Suppressor macrophage treated with lipopolysaccharide for 1 hour (primary cell): ENCODE measurements at regions not wholly inside any gene's neighbourhood (a gene's known extent, or its start where the extent isn't known, plus 50 kb on each side); places are given as distances from the start of the nearest gene placed in this dataset.

Source experiments
- DNase-seq, 3 donors: peaks; one replicate each; pipeline ENCODE4 v3.0.0-alpha.2; 2020 to 2022

DNA sequence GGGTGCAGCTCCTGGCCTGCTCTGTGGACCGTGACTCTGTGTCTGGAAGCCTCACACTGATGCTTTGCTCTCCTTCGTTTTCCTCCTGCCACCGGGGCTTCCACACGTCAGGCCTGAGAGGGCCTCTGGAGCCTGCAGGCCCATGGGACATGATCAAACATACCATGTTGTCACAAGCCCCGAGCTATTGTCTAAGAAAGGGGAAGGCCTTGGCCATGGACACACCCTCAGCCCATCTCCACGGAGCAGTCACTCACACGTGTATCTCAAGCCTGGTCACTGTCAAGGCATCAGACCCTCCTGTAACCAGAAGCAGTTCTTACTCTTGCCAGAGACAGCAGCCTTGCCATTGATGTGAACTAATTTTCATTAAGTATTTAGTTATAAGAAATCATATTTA is 814.1 kb upstream of the SALL3 start:
- no peak for DNase-seq

GRCh38 chr18:78168526-78168925 is 811.1 kb upstream of the SALL3 start:
- DNase-seq: no peak

GRCh38 chr18:78169174-78169864 is 810.3 kb upstream of the SALL3 start:
- DNase-seq: no peak

DNA sequence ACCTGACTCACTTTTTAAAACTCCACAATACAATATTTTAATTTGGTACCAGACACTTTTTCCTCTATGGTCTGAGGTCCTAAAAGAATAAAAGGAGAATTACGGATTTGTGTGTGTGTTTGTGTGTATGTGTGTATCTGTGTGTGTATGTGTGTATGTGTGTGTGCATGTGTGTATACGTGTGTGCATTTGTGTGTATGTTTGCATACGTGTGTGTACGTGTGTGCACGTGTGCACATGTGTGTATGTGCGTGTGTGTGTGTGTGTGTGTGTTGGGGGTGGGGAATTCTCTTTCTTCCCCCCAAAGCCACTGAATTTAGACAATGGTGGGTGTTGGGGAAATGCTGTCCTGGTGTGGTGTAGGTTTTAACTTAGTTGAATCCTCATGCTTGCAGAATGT is 807.7 kb upstream of the SALL3 start:
- DNase-seq: no peak

DNA sequence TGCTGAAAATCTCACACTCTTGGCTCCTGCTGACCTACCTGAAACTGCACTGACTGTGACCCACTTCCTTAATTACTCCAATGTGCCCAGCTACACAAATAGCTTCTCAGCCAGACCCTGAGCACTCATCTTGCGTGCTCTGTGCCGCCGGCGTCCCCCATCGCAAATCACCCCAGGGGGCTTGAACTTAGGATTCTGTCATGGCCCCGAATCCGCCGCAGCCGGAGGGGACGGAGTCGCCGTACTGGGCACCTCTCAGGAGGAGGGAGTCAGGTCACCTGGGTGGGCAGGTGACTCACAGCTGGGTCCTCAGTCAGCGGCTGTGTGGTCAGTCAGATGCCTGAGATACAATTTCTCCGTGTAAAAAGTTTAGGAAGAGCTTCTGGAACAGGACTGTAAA is 804.9 kb upstream of the SALL3 start:
- DNase-seq: no peak

- DNase-seq: no peak
Observed at GRCh38 chr18:78178812-78179211, 800.8 kb upstream of the SALL3 start.

DNA sequence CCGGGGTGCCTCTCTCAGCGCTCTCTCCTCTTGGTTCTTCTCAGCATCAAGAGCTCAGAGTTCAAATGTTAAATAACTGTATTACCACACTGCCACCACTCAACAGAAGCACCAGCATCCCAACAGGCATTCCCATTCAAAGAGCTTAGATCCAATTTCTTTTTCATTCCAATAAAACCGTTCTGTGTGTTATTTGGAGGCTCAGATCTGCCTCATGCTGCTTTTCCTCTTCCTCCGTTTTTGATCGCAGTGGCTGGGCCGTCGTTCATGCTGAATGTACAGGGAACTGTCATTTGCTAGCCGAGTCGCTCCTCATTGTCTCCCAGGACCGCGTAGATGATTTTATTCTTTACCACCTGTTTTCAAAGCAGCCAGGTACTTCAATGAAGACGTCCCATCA is 798.9 kb upstream of the SALL3 start:
- DNase-seq: no peak

DNA sequence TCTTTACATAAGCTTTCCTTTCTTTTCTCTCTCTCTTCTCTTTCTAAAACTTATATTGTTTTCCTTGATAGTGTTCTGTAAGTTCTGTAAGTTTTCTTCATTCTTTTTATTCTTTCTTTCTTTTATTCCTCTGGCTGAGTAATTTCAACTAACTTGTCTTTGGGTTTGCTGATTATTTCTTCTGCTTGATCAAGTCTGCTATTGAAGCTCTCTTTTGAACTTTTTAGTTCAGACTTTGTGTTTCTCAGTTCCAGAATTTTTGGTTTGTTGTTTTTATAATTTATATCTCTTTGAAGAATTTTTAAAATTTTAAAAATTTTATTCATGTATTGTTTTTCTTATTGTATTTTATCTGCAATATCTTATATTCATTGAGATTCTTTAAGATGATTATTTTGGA is 795.8 kb upstream of the SALL3 start:
- no peak for DNase-seq

DNA sequence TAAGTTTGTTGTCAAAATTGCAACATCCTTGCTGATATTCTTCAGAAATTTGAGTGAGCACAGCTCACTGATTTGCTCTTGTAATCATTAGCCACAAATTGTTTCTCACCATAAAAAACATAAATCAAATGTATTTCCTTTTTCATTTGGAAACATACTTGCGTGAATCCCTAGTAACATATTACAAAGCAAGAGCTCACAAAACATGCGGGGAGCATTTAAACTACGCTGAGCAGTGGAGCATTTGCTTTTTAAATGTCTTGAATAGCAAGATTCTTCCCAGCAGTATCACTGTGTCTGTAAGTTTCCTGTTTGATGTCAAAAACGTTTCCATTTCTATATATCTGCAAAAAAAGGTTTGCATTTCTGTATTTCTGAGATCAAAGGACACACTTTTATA is 788.3 kb upstream of the SALL3 start:
- DNase-seq: no peak

DNA sequence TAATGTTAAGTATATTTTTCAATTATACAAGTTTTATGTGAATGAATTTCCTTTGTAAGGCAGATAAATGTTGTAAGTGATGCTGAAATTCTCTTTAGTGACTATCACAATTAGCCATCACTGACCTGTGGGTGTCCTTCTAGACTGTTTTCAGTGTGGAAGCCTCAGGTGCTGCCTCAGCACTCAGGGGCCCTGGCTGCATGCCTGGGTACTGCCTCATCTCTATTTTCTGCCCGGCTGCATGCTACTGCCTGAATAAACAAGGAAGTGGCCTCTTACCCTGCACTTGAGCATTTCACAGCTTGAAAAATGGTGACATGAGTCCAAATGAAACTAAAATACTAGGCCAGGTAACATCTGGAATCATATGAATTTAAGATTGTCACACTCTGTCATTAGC is 787.6 kb upstream of the SALL3 start:
- no peak for DNase-seq

GRCh38 chr18:78196280-78196679 is 783.3 kb upstream of the SALL3 start:
- DNase-seq: no peak

- DNase-seq: no peak
Observed at GRCh38 chr18:78199002-78199401, 780.6 kb upstream of the SALL3 start.

GRCh38 chr18:78199611-78200010 is 780.0 kb upstream of the SALL3 start:
- no peak for DNase-seq

GRCh38 chr18:78207942-78208341 is 771.7 kb upstream of the SALL3 start:
- DNase-seq: no peak

GRCh38 chr18:78208461-78208860 is 771.2 kb upstream of the SALL3 start:
- no peak for DNase-seq

GRCh38 chr18:78213361-78213994 is 766.1 kb upstream of the SALL3 start:
- no peak for DNase-seq

GRCh38 chr18:78221496-78221895 is 758.1 kb upstream of the SALL3 start:
- DNase-seq: no peak

DNA sequence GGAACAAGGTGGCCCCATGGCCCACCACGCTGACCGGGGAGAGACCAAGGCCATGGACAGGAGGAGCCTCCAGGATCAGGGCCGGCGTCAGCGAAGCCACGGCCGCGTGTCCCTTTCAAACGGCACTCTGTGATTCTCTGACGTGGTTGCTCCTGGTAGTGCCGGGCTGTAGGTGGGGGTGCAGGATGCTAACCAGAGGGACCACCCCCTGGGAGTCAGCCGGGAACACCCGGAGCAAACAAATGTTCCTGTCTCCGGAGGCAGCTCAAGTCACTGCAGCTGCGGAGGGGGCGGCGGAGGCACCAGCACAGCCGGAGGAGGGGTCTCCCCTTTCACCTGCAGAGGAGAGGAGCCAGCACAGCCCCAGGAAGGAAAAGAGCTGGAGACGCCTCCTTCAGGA is 750.6 kb upstream of the SALL3 start:
- DNase-seq: no peak

- no peak for DNase-seq
Observed at GRCh38 chr18:78230911-78231310, 748.7 kb upstream of the SALL3 start.

DNA sequence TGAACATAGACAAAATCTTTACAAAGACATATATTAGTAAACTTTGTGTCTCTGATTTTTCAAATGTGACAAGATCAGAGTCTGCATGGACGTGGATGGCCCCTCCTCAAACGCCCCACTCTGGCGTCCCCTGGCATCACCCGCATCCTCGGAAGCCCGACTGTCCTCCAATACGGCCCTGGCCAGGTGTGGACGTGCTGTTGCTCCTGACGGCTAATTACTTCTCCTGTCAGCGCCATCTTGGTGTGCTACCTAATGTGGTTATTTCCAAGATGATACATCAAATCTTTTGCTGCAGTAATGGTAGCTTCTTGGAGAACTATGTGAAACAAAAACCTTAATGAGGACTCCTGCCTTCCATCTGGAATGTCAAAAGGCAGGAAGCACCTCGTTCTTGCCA is 747.4 kb upstream of the SALL3 start:
- no peak for DNase-seq

GRCh38 chr18:78237864-78238263 is 741.8 kb upstream of the SALL3 start:
- no peak for DNase-seq

DNA sequence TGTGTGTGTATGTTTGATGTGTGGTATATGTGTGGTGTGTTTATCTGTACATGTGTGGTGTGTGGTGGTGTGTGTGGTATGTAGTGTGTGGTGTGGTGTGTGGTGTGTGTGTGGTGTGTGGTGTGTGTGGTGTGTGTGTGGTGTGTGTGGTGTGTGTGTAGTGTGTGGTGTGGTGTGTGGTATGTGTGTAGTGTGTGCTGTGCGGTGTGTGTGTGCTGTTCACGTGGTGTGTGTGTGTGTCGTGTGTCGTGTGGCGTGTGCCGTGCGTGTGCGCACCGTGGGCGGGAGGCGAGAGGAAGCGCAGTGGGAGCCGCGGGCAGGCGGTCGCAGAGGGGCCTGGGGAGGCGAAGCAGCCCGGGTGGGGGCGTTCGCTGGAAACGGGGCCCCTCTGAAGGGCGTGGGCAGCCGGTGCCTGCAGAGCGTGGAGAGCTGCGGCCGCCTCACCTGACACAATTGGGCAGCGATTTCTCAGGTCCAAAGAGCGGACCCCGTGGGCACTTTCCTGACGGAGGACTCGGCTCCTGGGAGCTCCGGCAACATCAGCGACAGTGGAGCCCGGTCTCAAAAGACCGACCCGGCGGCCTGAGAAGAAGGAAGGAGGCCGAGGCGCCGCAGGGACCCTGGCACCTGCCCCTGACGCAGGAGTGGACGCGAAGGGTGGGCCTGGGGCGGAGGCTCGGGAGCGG is 741.1 kb upstream of the SALL3 start:
- DNase-seq: no peak

GRCh38 chr18:78239090-78239457 is 740.5 kb upstream of the SALL3 start:
- no peak for DNase-seq

DNA sequence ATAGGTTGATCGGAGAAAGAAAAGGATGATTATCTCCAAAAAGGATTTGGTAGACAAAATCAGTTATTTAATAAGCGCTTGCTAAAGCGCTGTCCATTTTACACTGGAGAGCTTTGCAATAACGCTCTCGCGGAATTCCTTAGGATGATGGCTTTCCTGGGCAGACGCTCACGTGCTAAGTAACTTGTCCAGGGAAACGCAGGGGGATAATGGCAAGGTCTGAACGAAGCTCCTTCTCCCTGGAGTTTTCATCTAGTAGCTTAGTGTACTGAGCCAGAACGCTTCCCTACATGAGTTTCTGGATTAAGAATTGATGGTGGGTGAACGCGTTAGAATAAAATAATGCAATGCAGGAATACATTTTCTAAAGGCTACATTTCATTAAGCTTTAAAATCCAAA is 739.5 kb upstream of the SALL3 start:
- DNase-seq: no peak
